BJ (cell line): ENCODE measurements at regions not wholly inside any gene's neighbourhood (a gene's known extent, or its start where the extent isn't known, plus 50 kb on each side); places are given as distances from the start of the nearest gene placed in this dataset.
A peak's percentile ranks its signal among the peaks of the same experiment; 100 is the strongest.

ENCODE experiments used
- CTCF ChIA-PET: fragments of 350-600 bp; formaldehyde crosslinking; extraction: SDS; loops from one replicate; lab custom pipeline; 2021; ENCODE audit warnings: antibody characterized with exemption, inconsistent platforms; lab: Yijun Ruan, JAX
- POLR2A ChIA-PET: fragments of 300-600 bp; sonication (Branson Sonifier 250); formaldehyde crosslinking; extraction: SDS; loops from one replicate; lab custom pipeline; 2021; ENCODE audit warnings: antibody characterized with exemption; lab: Charles Lee
- DNase-seq: peaks from one replicate; pipeline ENCODE4 v3.0.0-alpha.2; 2011; ENCODE audit warnings: low read depth
- H3K27me3 ChIP-seq: 2 replicates; pipeline ENCODE4 v1.6.0; 2011; ENCODE audit warnings: low read length; ENCODE audit not compliant: control insufficient read depth, insufficient read depth
- H3K36me3 ChIP-seq: 2 replicates; pipeline ENCODE4 v1.5.1; 2011; ENCODE audit warnings: low read length; ENCODE audit not compliant: control insufficient read depth, insufficient read depth
- H3K4me3 ChIP-seq: 2 replicates; pipeline ENCODE4 v1.5.1; 2011; ENCODE audit warnings: low read depth, mild to moderate bottlenecking, control low read depth, low read length
- CTCF ChIP-seq: IDR thresholded peaks from 2 replicates; pipeline ENCODE4 v1.5.1; 2011; ENCODE audit warnings: low read depth, mild to moderate bottlenecking, control low read depth, inconsistent platforms, low read length, moderate library complexity; ENCODE audit not compliant: insufficient read depth

- DNase-seq, result no peak
- POLR2A ChIA-PET, result no interaction called here
- Histone ChIP-seq H3K4me3 (no peak overlapping the region), H3K36me3 (no peaks in the 10 kb centered on the region), H3K27me3 (no peaks in the 10 kb centered on the region)
- TF ChIP-seq CTCF, result no peak
- CTCF ChIA-PET, result interaction anchor here (0.6 kb wide), 1 partner anchor 9 kb away, joined by 3 read pairs; no protein-coding TSS in a partner anchor
These were observed 50.5 kb upstream of the POU2AF2 start for GRCh38 chr11:111194860-111195568.

GRCh38 chr11:111193924-111194490 is 51.5 kb upstream of the POU2AF2 start:
- POLR2A ChIA-PET, result no interaction called here
- no peak for TF ChIP-seq CTCF
- Histone ChIP-seq H3K36me3 (no peaks in the 10 kb centered on the region), H3K27me3 (no peaks in the 10 kb centered on the region), H3K4me3 (no peak overlapping the region)
- CTCF ChIA-PET, result interaction anchor here (0.6 to 1.2 kb wide), 3 partner anchors 19 to 195 kb away, joined by 3 to 5 read pairs (median 4); no protein-coding TSS in a partner anchor
- DNase-seq, result no peak

- TF ChIP-seq CTCF, result no peak
- Histone ChIP-seq H3K4me3 (no peak overlapping the region), H3K36me3 (no peaks in the 10 kb centered on the region), H3K27me3 (no peaks in the 10 kb centered on the region)
- DNase-seq, result no peak
- ChIA-PET CTCF (no interaction called here), POLR2A (no interaction called here)
These were observed 56.1 kb upstream of the POU2AF2 start for GRCh38 chr11:111189466-111189865.

GRCh38 chr11:111186308-111186915 is 59.1 kb upstream of the POU2AF2 start:
- TF ChIP-seq CTCF, result no peak
- H3K27me3 ChIP-seq, result no peaks in the 10 kb centered on the region
- ChIA-PET POLR2A (no interaction called here), CTCF (interaction anchor here (1.1 kb wide), 2 partner anchors 11 to 126 kb away, joined by 3 read pairs; no protein-coding TSS in a partner anchor)
- no peak overlapping the region for H3K4me3 ChIP-seq
- no peaks in the 10 kb centered on the region for H3K36me3 ChIP-seq
- DNase-seq, result no peak

- POLR2A ChIA-PET, result no interaction called here
- DNase-seq, result peak; percentile 46
These were observed 60.3 kb upstream of the POU2AF2 start for GRCh38 chr11:111185266-111185665.

More at GRCh38 chr11:111185266-111185665, 60.3 kb upstream of the POU2AF2 start:
- CTCF ChIA-PET, result interaction anchor here (1.1 kb wide), 1 partner anchor 124 kb away, joined by 3 read pairs; no protein-coding TSS in a partner anchor
- H3K4me3 ChIP-seq, result no peak overlapping the region
- TF ChIP-seq CTCF, result no peak
- H3K27me3 ChIP-seq, result no peaks in the 10 kb centered on the region
- no peaks in the 10 kb centered on the region for H3K36me3 ChIP-seq
